Right atrium auricular region (tissue), 2 donors: ENCODE measurements at regions not wholly inside any gene's neighbourhood (a gene's known extent, or its start where the extent isn't known, plus 50 kb on each side); places are given as distances from the start of the nearest gene placed in this dataset.
"Not testable (repeated sequence)": the region's sequence is repeated elsewhere in the genome, so short reads cannot be mapped to it uniquely, and the experiment has no call there.

Source experiments
- DNase-seq: peaks from one replicate; pipeline ENCODE4 v3.0.0-alpha.2; 2019; ENCODE audit warnings: low spot score
- H3K27ac ChIP-seq, 2 donors: fragments of 200-600 bp; sonication (generic); 1 replicate in 1 of 2; 2 replicates in 1 of 2; pipeline ENCODE4 v1.5.1; 2016 to 2019
- H3K27me3 ChIP-seq, 2 donors: fragments of 200-600 bp; sonication (generic); one replicate each; pipeline versions ENCODE4 v1.5.1 to v1.6.0; 2017 to 2019
- H3K36me3 ChIP-seq: fragments of 200-600 bp; sonication (generic); one replicate; pipeline ENCODE4 v1.5.1; 2016
- H3K4me1 ChIP-seq, 2 donors: fragments of 200-600 bp; sonication (generic); one replicate each; pipeline versions ENCODE4 v1.5.1 to v1.6.0; 2017 to 2019
- H3K4me3 ChIP-seq, 2 donors: fragments of 200-600 bp; sonication (generic); 1 replicate in 1 of 2; 2 replicates in 1 of 2; pipeline ENCODE4 v1.5.1; 2017 to 2019; ENCODE audit warnings: mild to moderate bottlenecking in 1 of 2, moderate library complexity in 1 of 2
- H3K9me3 ChIP-seq, 2 donors: fragments of 200-600 bp; sonication (generic); one replicate each; pipeline ENCODE4 v1.5.1; 2019
- TF ChIP-seq, protein P1 (sequence below), 2 donors: fragments of 200-600 bp; sonication (generic); IDR thresholded peaks; one replicate each; pipeline ENCODE4 v1.5.1; 2019; ENCODE audit warnings: antibody characterized with exemption in 2 of 2

DNA sequence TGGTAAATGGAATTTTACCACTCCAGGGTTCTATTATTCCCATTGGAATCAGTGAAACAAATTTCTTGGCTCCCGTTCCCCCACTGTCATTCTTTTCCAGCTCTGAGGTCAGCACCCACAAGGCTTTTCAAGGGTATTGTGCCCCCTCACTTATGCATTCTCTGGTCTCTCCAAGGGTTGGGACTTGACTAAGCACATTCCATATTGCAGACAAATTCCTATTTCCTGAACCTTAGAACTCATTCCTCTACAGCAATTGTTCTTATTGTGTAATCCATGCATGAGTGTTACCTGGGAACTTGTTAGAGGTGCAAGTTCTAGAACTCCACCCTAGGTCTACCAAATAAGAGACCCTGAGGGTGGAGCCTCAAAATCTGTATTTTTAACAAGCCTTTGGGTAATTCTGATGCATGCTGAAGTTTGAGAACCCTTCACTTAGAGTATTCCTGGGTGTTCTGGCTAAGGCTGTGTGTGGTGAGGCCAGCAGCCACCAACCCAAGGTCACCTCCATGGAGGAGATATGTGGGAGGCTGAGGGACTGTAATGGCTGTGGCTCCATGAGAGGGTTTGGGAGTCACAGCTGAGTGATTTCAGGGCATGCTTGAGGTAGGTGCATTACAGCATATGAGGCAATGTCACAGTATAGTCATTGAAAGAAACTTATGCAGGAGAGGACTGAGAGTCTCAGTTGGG is 150.9 kb downstream of the TTC6 start:
- TF ChIP-seq, protein P1, sequence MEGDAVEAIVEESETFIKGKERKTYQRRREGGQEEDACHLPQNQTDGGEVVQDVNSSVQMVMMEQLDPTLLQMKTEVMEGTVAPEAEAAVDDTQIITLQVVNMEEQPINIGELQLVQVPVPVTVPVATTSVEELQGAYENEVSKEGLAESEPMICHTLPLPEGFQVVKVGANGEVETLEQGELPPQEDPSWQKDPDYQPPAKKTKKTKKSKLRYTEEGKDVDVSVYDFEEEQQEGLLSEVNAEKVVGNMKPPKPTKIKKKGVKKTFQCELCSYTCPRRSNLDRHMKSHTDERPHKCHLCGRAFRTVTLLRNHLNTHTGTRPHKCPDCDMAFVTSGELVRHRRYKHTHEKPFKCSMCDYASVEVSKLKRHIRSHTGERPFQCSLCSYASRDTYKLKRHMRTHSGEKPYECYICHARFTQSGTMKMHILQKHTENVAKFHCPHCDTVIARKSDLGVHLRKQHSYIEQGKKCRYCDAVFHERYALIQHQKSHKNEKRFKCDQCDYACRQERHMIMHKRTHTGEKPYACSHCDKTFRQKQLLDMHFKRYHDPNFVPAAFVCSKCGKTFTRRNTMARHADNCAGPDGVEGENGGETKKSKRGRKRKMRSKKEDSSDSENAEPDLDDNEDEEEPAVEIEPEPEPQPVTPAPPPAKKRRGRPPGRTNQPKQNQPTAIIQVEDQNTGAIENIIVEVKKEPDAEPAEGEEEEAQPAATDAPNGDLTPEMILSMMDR (IDR thresholded peaks at IDR 0.05): no peak
- Histone ChIP-seq H3K4me1 (no peaks in the 10 kb centered on the region), H3K36me3 (no peaks in the 10 kb centered on the region), H3K9me3 (no peaks in the 10 kb centered on the region), H3K27me3 (no peaks in the 10 kb centered on the region), H3K4me3 (no peak overlapping the region), H3K27ac (no peak overlapping the region)
- no peak for DNase-seq

DNA sequence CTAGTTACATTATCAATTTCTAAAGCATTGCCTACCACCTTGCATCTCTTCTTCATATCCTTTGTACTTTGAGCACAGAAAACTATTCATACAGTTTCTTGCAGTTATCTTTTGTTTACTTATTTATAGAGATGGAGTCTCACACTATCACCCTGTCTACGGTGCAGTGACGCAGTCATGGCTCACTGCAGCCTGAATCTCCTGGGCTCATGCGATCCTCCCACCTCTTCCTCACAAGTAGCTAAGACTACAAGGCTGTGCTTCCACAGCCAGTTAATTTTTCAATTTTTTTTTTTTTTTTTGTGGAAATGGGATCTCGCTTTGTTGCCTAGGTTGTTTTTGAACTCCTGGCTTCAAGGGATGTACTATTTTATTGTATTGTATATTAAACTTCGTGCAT is 158.0 kb downstream of the TTC6 start:
- no peak for DNase-seq
- Histone ChIP-seq H3K4me3 (no peak overlapping the region), H3K4me1 (no peaks in the 10 kb centered on the region), H3K27ac (no peak overlapping the region), H3K27me3 (no peaks in the 10 kb centered on the region), H3K9me3 (no peaks in the 10 kb centered on the region), H3K36me3 (no peaks in the 10 kb centered on the region)
- TF ChIP-seq, protein P1 (IDR thresholded peaks at IDR 0.05): no peak

DNA sequence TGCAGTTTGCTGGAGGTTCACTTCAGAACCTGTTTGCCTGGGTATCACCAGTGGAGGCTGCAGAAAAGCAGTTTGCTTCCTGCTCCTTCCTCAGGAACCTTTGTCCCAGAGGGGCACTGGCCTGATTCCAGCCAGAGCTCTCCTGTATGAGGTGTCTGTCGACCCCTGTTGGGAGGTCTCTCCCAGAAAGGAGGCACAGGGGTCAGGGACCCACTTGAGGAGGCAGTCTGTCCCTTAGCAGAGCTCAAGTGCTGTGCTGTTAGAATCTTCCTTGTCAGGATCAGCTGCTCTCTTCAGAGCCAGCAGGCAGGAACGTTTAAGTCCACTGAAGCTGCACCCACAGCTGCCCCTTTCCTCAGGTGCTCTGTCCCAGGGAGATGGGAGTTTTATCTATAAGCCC is 164.8 kb downstream of the TTC6 start:
- H3K27me3 ChIP-seq: not testable (repeated sequence)

DNA sequence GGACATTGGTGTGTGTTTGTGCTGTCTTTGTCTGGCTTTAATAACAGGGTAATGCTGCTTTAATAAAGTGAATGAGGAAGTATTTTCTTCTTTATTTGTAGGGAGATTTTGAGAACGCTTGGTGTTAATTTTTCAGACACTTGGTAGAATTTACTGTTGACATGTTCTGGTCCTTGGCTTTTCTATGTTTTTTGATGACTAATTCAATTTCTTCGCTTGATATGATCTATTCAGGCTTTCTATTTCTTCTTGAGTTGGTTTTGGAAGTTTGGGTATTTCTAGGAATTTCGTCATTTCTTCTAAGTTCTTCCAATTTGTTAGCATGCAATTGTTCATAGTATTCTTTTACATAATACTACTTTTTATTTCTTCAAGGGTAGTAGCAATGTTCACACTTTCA is 167.8 kb downstream of the TTC6 start:
- no peaks in the 10 kb centered on the region for H3K4me1 ChIP-seq
- TF ChIP-seq, protein P1 (IDR thresholded peaks at IDR 0.05): no peak
- DNase-seq: no peak
- H3K9me3 ChIP-seq: peaks cover 0 to 15% of the 10 kb centered on the region in 2 donors
- no peaks in the 10 kb centered on the region for H3K27me3 ChIP-seq
- H3K36me3 ChIP-seq: no peaks in the 10 kb centered on the region
- no peak overlapping the region for H3K4me3 ChIP-seq
- H3K27ac ChIP-seq: no peak overlapping the region

More for the DNA sequence above, 164.8 kb downstream of the TTC6 start:
- H3K36me3 ChIP-seq, H3K9me3 ChIP-seq, H3K4me1 ChIP-seq, DNase-seq, H3K4me3 ChIP-seq, H3K27ac ChIP-seq: not testable (repeated sequence)

DNA sequence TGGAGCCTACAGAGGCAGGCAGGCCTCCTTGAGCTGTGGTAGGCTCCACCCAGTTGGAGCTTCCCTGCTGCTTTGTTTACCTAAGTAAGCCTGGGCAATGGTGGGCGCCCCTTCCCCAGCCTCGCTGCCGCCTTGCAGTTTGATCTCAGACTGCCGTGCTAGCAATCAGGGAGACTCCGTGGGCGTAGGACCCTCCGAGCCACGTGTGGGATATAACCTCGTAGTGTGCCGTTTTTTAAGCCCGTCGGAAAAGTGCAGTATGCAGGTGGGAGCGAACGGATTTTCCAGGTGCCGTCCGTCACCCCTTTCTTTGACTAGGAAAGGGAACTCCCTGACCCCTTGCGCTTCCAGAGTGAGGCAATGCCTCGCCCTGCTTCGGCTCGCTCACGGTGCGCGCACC is 176.9 kb downstream of the TTC6 start:
- H3K36me3 ChIP-seq, H3K9me3 ChIP-seq, H3K27me3 ChIP-seq, H3K27ac ChIP-seq, DNase-seq, H3K4me3 ChIP-seq, H3K4me1 ChIP-seq: not testable (repeated sequence)

DNA sequence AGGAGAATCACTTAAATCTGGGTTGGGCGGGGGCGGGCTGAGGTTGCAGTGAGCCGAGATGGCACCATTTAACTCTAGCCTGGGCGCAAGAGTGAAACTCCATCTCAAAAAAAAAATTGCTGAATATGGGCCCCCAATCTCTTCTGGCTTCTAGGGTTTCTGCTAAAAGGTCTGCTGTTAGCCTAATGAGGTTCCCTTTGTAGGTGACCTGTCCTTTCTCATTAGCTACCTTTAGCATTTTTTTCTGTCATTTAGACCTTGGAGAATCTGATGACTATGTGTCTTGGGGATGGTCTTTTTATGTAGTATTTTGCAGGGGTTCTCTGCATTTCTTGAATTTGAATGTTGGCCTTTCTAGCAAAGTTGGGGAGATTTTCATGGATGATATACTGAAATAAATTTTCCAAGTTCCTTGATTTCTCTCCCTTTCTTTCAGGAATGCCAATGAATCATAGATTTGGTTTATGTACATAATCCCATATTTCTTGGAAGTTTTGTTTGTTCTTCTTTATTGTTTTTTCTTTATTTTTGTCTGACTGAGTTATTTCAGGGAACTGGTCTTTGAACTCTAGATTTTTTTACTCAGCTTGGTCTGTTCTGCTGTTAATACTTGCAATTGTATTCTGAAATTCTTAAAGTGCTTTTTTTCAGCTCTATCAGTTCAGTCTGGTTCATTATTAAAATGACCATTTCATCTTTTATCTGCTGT is 181.5 kb downstream of the TTC6 start:
- H3K27me3 ChIP-seq: no peaks in the 10 kb centered on the region
- H3K36me3 ChIP-seq: no peaks in the 10 kb centered on the region
- DNase-seq: no peak
- H3K9me3 ChIP-seq: no peaks in the 10 kb centered on the region
- no peaks in the 10 kb centered on the region for H3K4me1 ChIP-seq
- H3K27ac ChIP-seq: no peak overlapping the region
- TF ChIP-seq, protein P1 (IDR thresholded peaks at IDR 0.05): no peak
- no peak overlapping the region for H3K4me3 ChIP-seq
